Ramos (cell line): ENCODE measurements at regions not wholly inside any gene's neighbourhood (a gene's known extent, or its start where the extent isn't known, plus 50 kb on each side); places are given as distances from the start of the nearest gene placed in this dataset.

ENCODE experiments used
- in situ Hi-C: fragments of 300-500 bp; cut with MboI; formaldehyde crosslinking; loops from one replicate; pipeline ENCODE4 v1.14.3; 2022; ENCODE audit warnings: low sequenced_read_pairs; ENCODE audit not compliant: unreplicated experiment

DNA sequence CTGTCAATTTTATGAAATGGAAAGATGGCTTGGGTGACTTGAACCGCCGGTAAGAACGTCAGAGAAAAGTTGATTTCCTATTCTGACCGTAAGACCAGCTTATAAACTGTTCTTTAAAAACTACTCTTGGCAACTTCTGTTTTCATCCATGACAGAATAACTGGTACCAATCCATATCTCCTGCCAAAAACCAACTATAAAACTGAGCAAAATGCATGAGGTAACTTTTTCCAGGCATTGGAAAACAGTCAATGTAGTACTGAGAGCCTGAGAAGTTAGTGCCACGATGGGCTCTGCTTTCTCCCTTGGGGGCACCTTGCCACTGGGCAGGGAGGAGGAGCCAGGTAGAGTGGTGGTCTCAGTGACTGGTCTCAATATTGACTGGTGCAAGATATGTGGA lies 615.2 kb upstream of the TBL1XR1 start:
- in situ Hi-C loops = no loop called here

DNA sequence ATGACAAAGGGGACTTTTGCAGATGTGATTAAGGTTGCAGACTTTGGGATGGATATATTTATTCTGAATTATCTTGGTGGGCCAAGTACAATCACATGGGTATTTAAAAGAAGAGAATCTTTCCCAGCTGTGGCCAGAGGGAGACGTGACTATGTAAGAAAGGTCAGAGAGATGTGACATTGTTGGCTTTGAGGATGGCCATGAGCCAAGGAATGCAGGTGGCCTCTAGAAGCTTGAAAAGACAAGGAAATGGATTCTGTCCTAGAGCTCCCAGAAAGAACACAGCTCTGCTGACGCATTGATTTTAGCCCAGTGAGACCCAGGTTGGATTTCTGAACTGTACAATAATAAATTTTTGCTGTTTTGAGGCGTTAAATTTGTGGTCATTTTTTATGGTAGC lies 616.0 kb upstream of the TBL1XR1 start:
- in situ Hi-C loops = no loop called here

DNA sequence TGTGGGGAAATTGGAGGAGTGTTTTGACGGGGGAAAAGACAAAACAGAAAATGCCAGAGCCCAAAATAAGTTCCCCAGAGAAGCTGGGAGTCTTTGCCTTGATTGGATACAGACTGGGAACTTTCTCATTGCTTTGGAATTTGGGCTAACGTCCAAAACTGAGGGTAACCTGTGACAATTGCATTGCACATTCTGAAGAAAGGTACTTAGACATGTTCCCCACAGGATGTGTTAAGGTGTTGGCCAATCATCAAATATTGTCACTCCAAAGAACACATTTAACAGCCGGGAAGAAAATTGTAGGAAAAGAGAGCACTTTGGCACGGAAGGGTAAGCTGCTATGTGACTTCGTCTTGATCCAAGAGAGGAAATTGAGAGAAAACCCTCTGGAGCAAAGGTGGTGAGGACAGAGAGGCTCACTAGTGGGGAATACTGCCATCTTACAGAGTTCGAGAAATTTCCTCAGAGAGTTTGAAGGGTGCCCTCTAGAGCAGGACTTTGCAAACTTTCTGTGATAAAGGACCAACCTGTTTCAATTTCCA lies 619.5 kb upstream of the TBL1XR1 start:
- in situ Hi-C loops = no loop called here

DNA sequence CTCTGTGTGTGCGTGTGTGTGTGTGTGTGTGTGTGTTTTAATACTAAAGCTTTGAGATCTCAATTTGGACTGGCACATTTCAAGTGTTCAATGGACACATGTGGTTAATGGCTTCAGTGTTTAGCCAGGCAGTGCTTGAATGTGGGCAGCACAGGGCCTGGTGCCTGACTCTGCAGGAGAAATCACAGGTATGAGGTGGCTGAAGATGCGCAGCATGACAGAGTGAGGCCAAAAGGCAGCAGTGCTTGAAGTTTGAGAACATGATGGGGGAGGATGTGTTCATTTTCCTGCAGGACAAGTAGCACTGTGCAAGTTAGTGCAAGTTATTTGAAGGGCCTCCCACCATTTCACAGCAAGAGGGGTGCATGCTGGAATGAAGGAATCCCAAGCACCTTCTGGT lies 620.5 kb upstream of the TBL1XR1 start:
- in situ Hi-C loops = no loop called here

DNA sequence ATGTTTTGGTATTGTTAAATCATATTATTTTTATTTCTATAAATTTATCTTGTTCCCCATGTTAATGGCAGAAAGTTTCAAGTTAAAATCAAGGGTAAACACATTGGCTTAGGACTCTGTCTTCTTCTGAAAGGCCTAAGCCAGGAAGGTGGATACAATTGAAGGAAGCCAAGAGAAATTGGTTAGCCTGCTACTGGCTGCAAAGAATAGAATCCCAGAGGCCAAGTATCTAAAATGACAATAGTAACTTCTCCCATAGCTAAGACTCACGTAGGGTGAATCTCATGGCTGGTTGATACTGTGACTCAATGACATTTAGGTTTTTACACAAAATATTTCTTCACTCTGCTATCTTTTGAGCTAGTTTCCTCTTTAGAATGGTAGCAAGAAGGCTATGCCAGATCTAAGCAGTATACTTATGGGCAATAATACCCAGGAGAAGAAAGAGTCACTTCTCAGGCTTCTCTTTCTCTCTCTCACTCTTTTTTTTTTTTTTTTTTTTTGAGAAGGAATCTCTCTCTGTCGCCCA lies 621.5 kb upstream of the TBL1XR1 start:
- in situ Hi-C loops = no loop called here

DNA sequence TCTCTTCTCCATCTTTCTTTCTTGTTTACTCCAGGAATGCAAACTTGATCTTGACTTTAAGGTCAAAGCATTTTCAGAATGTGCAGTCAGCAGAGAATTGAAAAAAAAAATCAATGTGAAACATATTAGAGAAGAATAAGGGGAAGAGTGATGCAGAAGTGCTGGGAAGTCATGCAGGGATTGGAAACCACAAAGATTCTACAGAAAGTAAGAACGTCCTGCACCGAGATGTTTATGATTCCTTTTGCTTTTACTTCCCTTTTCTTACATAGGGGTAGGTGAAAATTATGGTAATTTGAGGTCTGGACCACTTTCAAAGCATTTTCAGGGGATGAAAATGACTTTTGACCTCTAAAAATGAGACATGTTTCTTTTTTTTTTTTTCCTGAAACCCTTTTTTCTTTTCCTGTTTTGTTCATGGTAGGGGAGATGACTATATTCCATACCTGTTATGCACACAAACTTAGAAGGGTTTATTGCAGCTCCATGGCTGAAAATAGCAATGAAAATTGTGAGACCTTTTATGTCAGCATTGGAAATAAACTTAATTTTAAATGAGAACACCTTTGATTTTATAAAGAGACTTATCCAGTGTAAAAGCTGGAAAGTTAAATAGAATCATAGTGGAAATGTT lies 623.5 kb upstream of the TBL1XR1 start:
- in situ Hi-C loops = no loop called here

DNA sequence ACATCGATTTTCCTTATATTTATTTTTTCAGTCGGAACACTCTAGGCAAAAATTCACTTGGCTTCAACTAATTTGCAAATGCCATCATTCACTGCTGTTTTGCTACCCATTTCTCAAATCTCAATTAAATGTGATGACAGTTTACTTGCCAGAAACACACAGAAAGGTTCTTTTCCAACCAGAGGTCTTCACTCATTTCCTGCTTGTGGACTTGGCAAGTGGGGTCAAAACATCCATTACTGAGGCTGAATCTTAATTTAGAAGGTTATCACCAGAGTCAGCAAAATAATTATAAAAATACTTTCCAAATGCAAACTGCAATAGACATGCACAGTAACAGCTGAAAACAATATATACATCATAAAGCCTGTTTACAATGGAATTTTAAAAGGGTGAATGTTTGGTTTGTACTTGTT lies 625.4 kb upstream of the TBL1XR1 start:
- in situ Hi-C loops = no loop called here

DNA sequence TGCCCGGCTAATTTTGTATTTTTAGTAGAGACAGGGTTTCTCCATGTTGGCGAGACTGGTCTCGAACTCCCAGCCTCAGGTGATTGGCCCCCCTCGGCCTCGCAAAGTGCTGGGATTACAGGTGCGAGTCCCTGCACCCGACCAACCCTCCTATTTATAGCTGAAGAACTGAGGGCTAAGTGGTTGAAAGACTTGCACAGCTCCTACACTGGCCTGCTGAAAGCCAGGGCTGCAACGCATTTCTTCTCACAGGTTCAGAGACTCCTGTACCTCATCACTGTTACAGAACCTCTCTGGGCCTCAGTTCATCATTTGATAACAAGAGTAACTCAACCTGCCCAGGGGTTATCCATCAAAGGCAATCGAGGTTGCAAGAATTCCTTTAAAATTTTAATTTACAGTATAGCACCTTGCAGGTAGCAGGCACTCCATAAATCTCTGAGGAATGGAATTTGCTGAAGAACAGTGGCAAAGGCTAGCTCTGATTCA lies 626.5 kb upstream of the TBL1XR1 start:
- in situ Hi-C loops = no loop called here

DNA sequence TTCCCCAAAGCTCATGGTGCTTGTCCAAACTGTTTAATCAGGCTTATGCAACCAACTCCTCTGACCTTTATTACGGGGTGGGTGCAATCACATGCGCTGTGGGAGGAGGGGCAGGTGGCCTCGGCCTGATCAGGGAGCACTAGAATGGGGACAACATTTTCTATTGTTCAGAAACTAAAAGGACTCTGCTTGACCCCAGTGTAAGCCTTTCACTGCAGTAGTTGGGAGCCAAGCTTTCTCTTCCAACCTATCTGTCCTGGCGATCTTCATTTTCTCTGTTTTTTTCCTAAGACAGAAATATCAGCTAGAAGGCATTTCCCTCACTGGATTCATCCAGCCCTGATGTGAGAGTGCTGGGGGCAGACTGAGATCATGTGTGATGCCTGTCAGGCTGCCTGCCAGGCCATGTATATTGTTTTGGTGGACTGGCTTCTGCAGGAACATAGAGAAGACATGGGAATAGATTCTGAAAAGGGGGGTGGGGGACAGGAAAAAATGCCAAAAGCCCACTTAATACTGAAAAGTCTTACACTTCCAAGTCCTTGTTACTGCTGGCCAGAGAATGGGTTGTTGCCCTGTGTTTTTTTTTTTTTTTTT lies 627.0 kb upstream of the TBL1XR1 start:
- in situ Hi-C loops = no loop called here

DNA sequence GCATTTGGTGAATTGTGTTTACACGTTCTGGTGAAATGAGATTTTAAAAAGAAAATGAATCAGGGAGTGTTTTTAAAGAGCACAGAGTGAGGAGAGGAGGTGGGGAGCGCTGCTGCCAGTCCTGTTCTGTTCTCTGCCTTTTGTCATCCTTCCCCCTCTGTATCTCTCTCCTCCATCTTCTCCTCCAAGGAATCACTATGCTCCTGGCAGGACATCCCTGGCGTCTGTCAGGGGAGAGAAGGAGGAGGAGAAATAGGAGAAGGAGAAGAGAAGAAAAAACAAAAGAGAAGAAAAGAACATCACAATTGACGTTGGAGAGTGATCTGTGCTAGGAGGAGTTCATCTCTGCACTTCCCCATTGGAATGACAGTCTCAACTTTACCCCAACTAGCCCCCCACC lies 627.6 kb upstream of the TBL1XR1 start:
- in situ Hi-C loops = no loop called here

DNA sequence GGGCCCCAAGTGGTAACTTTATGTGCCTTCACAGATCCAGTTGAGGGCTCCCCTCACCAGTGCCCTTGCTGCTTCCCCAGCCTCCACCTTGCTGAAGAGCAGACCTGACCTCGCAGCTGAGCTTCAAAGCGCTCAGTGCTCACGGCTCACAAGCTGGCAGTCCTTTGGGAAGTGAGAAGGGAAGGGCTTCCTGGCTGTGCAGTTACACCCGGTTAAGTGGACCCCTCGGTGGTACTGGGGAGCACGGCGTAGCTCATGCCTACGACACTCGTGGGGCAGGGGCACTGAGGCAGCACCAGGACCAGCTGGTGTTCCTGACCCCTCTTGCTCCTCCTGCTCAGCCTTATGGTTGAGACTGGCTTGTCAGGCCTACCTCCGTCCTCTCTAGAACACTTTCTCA lies 629.0 kb upstream of the TBL1XR1 start:
- in situ Hi-C loops = no loop called here

DNA sequence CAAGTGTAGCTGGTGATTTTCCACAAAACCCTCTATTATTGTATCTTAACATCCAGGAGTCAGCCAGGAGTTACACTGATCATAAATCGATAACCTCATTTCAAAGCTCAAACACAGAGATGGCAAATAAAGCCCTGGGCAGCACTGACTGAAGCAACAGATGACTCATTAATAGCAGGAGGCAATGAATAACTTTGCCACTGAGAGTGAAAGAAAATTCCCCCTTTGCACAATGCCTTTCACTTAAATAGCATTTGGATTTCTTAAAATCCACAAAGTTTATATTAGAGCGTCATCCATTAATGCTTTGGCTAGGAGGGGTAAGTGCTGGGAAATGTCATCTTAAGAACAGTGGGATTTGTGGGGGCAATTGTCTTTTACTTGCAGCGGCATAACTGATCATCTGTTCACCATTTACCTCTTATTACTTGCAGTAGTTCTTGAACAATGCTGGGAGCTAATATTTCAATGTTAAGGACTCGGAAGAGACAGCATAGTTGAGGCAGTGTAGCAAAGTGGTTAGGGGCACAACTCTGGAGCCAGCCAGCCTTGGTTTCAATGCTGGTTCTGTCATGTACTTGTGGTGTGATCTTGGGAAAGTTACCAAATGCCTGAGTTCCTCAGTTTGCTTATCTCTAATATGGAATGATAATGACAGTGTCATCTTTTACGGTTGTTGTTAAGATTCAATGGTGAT lies 630.4 kb upstream of the TBL1XR1 start:
- in situ Hi-C loops = no loop called here

DNA sequence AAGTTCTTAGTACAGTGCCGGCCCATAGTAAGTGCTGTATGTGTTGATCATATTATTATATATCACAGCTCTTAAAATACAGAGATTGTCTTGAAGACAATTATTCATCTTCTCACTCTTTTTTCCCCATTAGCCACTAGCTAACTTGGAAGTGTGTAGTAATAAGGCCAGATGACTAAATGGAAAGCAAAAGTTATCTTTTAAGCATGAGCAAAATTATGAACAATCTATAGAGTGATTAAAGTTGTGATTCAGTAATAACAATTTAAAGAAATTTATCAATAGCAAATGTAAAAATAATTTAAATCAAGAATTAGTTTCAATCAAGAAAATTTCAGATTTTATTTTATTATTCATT lies 630.9 kb upstream of the TBL1XR1 start:
- in situ Hi-C loops = no loop called here

DNA sequence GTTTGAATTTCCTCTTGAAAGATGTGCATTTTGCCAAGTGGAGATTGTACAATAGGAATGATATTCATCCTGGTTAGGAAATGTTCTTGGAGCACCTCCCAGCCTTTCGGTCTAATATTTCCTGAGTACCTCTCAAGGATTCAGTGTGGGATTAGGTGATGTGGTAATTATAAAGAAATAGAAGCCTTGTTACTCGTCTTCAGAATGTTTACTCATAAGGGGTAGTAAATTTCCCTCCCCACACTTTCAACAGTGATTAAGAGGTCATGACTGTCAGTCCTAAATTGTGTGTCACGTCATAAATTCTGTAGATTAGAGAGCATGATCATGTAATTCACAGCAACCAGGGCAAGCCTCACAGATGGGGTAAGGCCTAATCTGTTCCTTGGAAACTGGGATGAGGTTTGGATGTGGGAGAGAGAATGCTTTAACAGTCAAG lies 633.1 kb upstream of the TBL1XR1 start:
- in situ Hi-C loops = no loop called here

DNA sequence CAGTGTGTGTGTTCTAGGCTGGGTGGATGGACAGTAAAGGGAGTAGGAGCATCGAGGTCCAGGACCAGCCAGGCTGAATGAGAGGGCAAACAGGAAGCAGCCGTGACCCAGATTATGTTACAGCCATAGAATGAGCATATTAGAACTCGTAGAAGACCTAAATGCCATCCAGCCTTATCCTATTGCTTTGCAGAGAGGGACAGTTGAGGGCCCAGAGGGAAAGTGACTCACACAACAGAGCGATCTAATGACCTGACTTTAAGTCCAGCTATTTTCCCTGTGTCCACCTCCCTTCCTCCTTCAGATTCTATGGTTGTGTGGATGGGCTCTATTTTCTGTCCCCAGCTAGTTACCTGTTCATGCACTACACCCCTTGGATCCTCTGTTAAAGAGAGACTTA lies 634.1 kb upstream of the TBL1XR1 start:
- in situ Hi-C loops = no loop called here

DNA sequence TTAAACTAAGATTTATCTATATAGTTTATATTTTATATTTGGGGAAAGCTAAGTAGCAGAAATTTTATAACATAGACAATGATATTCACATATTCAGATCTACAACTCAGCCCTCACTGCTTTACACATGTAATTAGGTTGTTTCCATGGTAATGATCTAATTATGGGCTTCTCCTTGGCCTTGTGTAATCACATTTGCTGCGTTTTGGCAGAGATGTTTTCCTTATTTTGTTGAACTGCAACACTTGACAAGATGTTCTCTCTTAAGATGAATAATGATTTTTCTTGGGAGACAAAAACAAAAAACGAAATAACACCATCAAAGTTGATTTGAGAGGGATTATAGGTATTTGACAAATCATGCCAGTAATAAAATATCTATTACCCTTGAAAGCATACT lies 635.6 kb upstream of the TBL1XR1 start:
- in situ Hi-C loops = no loop called here

DNA sequence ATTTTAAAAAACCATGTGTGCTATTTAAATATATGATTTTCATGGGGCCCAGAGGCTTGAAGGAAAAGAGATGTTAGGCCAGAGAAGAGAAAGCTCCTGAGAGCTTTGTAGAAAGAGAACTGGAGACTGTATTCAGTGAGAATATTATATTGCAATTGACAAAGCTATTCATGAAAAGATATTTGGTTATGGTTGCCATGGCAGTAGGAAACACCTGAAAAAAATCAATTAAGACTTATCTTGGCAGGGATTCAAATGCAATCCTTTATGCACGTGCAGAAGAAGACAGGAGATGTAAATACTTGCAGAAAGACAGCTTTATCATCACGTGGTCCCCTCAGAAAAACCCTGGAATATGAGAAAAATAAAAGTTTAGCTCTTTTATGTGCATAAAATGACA lies 636.0 kb upstream of the TBL1XR1 start:
- in situ Hi-C loops = no loop called here

DNA sequence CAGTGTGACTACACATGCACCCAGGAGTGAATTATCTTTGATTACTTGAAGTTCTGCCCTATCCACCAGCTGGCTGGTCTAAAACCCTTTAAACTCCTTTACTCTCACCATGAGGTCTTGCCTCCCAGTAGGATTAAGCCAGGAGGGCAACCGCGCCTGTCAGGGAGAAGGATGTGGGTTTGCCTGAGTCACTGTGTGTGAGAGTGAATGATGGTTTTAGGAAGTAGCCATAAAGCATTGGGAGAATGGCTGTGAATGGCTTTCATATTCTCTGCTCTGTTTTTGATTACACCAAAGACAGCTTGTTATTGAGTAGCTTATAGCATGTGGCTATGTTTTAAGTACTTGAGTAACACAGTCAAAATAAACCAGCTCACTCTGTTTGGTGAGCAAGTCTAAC lies 637.7 kb upstream of the TBL1XR1 start:
- in situ Hi-C loops = no loop called here

DNA sequence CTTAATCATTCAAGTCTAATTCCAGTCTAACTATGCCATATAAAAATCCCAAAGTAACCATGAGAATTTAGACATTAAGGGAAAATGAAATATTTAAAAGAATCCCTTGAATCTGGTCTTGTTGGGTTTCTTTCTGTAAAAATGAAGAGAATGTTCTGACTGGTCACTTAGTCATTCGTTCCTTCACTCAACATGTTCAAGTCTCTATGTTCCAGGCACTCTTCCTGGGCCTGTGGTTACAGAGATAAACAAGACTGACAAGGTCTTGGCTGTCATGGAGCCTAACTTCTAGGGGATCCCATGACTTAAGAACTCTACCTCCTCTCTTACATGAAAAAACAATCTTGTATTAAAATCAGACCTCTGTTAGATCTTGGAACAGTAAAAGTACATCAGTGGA lies 638.6 kb upstream of the TBL1XR1 start:
- in situ Hi-C loops = no loop called here

DNA sequence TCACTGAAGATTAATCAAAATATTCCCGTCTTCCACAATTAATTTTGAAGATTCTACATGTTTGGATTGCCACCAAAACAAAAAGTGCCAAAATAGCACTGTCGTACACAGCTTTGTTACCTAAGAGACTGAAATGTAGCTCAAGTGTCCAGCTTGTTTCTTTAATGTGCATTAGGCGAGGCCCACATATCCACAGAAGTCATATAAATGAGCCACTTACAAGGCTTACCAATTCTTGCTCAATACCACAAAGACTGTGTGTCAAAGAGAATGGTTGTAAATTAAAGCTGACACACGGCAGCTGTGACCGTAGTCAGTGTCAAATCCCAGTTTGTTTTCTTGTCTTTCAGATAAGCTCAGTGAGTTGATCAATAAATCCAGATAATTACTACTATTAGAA lies 639.4 kb upstream of the TBL1XR1 start:
- in situ Hi-C loops = no loop called here

DNA sequence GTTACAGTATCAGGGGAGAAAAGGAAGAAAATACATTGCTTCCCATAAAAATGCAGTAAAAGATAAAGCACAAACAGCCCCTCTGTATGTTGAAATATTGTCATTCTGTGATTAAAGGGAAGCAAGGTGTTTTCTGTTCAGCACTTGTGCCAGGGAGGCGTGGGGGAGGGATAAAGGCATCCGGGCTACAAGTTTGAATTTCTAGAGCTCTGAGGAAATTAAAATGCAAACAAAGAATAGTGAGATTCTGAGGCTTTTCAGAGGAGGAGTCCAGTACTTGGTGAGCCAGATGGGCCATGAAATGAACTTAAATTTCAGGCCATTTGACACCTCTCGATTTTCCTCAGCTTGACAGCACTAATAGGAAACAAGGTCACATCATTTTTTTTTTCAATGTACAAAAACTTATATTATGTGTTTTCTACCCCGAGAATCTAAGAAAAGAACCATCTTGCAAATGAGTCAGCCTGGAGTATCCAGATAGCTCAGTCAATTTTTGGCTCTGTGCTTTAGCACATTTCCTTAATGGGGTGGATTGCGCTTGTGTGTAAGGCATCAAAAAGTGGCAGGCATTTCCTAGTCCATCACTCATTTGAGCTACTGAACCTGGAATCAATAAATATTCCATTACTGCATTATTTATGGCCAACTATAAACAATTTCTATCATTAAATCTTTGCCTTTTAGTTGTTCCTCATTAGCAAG lies 640.8 kb upstream of the TBL1XR1 start:
- in situ Hi-C loops = no loop called here
